PC-9 (cell line): ENCODE measurements at regions not wholly inside any gene's neighbourhood (a gene's known extent, or its start where the extent isn't known, plus 50 kb on each side); places are given as distances from the start of the nearest gene placed in this dataset.

Experiments used
- CTCF ChIP-seq: fragments of 200-600 bp; sonication (generic); conservative IDR thresholded peaks from 2 replicates; pipeline ENCODE4 v1.6.1; 2017; ENCODE audit warnings: mixed run types, antibody characterized with exemption, mild to moderate bottlenecking, moderate library complexity
- EZH2 ChIP-seq: fragments of 200-600 bp; sonication (generic); IDR thresholded peaks from 2 replicates; pipeline ENCODE4 v1.8.0; 2017; ENCODE audit warnings: antibody characterized with exemption, low read depth

- TF ChIP-seq CTCF (no peak), EZH2 (no peak)
Observed at GRCh38 chr4:131526686-131527085, 1622.4 kb upstream of the PCDH10 start.
